ENCODE measurements at regions not wholly inside any gene's neighbourhood (a gene's known extent, or its start where the extent isn't known, plus 50 kb on each side); places are given as distances from the start of the nearest gene placed in this dataset.

DNA sequence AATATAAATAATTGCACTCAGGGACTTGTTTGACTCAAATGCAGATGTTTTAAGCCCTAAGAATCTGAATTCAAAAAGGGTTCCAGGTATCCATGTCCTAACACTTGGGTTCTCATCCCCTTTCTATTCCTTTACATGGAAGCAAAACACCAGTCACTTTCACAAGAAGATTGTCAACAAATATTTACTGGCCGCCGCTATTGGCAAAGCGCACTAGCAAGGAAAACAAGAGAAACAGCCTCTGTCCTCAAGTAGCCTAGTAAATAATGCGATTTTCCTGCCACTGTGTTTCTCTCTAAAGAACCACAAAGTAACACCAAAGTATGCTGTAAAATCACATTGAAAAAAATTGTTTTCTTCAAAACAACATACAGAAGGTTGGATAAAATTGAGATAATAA, 66.7 kb upstream of the EZH2 start:
- no peak for DNase-seq

- no peak for DNase-seq
Observed at GRCh38 chr7:148944935-148945934, 61.1 kb upstream of the EZH2 start.

DNA sequence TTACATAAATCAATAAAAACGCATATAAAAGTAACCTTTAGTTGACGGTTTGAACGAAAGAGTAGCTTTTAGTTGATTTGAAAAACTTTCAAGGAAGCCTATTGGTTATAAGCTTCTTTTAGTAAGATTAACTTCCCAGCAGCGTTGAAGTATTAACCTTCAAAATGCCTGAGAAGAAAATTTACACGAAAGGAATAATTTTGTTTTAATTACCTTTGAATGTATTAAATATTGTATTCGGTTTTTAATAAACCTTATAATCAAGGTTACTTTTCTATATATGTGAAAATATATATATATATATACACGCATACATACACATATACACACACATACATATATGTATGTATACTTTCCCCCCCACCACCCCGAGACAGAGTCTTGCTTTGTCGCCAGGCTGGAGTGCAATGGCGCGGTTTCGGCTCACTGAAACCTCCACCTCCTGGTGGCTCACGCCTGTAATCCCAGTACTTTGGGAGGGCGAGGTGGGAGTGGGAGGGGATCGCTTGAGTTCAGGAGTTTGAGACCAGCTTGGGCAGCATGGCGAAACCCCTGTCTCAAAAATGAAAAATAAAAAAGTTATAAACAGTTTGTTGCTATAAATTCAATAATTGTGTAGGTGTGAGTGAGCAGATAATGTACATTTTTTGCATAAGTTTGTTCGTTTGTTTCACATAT, 57.6 kb upstream of the EZH2 start:
- peak; percentile 70 for DNase-seq

DNA sequence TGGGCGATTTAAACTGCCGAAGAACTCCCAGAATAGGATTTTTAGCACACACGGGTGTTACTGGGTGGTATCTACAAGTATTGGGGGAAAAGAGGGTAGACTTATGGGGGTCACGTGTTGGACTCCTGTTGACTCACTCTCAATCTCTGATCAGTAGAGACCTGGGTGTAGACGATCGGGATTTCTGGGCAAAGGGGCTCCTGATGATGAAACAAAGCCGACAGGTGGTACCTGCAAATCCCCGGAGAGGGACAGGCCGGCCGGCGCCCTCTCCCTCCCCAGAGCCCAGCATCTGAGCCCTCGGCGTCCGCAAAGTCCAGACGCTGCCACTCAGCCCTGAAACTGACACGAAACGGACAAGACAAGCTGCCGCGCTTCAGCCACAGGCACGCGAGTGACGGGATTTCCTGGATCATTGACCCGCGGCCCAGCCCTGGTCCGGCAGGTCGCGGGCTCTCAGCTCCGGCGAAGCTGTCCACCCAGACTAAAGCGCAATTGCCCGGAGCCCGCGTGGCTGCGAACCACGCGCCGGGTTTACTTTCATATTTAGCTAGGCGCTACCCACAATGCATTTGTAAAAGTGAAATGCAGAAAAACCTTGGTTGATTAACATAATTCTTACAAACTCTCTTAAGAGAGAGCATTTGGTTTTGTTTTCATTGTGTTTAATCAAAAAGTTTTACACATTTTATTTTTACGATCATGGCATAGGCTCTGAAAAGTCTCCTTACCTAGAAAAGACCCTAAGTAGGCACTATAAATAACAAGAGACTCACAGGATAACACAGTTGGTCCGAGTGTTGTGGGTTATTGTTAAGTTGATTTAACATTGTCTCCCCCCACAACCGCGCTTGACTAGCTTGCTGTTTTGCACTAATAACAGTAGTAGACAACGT, 56.9 kb upstream of the EZH2 start:
- DNase-seq: peak; percentile 78

GRCh38 chr7:148939128-148939755, 55.2 kb upstream of the EZH2 start:
- no peak for DNase-seq

DNA sequence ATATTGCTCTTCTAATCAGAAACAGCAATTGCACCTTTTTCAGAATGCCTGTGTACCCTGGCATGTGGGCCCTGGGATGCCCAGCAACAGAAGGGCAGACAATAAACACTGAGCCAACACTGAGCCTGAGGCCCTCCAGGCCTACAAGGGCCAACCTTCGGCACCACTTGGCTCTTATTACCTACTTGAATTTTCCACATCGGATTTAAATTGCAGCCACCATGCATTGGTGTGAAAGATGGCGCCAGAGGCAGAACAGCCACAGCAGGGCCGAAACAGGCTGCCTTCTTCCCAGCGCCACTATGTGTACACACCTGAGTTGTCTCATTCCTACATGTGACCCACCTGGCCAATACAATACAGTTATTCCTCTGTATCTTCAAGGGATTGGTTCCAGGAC, 51.4 kb upstream of the EZH2 start:
- no peak for DNase-seq

All from central memory CD4-positive, alpha-beta T cell (primary cell).